HL-60/S4 (cell line): ENCODE measurements at regions not wholly inside any gene's neighbourhood (a gene's known extent, or its start where the extent isn't known, plus 50 kb on each side); places are given as distances from the start of the nearest gene placed in this dataset.
"Not testable (repeated sequence)": the region's sequence is repeated elsewhere in the genome, so short reads cannot be mapped to it uniquely, and the experiment has no call there.

Experiments
- in situ Hi-C: fragments of 300-500 bp; cut with MboI; formaldehyde crosslinking; loops from 2 replicates; pipeline ENCODE4 v1.14.3; 2022; ENCODE audit warnings: low sequenced_read_pairs

DNA sequence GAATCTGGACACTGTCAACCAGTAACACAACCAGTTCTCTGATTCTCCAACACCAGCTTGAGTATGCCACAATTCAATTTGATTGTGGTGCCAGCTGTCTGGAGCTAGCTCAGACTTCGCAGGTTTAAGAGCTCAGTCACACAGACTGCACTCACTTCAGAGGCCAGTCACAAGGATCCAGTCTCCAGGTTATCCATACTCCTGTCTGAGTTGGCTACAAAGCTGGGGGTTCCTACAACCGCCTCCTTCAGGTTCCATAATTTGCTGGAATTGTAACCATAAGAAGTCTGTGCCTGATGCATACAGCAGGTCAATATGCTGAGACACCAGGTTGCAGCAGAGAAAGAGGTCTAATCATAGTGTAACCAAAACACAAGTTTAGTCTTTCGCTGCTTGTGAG is 70.5 kb upstream of the CPSF6 start:
- in situ Hi-C loops = no loop called here

DNA sequence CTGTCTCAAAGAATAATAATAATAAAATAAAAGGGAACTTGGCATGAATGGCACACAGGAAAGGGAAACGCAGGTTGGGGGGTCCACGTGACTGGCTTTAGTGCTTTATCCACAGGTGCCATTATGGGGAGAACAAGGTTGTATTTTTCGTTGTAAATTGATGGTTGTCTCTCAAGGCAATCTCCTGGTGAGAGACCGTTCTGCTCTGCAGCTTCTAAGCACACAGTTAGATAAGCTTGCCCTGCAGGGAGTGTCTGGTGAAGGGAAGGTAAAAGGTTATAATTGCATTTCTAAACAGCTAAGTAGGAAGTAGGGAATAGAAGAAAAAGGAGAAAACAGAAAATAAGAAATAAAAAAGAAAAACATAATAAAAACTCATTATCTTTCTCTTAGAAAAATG is 69.1 kb upstream of the CPSF6 start:
- in situ Hi-C loops = no loop called here

DNA sequence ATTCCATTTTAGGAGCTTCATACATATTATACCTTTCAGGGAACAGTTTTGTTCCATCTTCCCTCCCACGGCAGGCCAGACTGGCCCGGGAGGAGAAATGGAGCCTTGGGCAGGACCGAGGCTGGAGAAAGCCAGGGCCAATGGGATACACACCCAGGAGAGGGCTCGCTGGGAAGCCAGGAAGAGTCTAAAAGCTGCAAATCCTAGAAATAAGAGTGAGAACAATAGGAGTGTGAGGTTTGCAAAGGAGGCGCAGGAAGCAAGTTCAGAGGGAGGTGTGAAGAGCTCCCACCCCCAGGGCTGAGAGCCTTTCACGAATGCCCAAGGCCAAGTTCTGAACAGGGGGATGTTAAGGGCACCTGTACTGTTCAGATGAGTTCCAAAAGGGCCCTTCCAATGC is 67.5 kb upstream of the CPSF6 start:
- in situ Hi-C loops = no loop called here

DNA sequence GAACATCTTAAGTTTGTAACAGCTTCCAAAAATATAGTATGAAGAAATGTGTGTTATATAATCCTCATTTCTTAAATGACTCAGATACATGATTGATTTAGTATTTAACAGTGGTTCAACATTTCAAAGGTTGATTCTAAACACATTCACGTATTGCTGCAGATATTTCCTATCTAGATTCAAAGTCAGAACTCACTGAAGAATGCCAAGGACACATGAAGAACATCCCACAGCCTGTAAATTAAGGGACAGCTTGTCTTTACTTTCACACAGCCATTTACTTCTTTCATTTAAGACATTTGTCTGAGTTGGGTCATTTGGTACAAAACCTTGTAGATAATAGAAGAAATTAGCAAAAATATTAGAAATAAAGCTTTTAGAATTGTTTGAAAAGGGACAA is 66.9 kb upstream of the CPSF6 start:
- in situ Hi-C loops = no loop called here

DNA sequence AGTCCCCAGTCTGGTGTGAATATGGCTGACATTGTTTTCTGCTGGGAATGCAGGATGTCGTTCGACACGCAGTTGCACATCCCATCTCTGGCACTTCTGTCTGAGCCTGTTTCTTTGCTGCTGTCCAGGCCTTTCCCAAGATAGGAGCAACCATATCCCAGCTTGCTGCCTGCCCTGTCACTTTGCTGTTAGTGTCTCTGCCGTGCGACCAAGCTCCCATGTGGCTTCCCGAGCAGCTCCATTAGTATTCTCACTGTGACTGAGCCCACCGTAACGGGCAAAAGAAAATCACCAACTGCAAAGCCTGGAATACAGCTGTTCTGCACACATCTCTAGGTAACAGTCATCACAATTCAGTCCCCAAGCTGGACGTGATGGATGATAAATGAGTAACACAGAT is 66.0 kb upstream of the CPSF6 start:
- in situ Hi-C loops = no loop called here

DNA sequence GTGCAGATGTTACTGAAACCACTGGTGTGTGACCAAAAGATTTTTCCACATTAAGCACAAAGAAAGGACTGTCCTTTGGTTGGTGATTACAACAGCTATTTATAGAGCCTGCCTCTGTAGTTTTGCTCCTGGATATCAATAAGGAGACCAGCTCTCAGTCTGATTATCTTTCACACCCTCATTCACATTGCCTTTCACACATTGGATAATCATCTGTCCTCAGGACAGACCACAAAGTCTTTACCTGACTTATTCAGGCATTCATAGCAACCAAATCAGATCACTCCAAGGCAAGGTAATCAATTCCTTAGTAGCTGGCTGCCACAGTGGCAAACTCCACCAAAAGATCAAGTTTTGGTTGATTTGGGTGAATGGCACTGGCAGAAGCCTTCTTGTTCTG is 59.6 kb upstream of the CPSF6 start:
- in situ Hi-C loops = no loop called here

DNA sequence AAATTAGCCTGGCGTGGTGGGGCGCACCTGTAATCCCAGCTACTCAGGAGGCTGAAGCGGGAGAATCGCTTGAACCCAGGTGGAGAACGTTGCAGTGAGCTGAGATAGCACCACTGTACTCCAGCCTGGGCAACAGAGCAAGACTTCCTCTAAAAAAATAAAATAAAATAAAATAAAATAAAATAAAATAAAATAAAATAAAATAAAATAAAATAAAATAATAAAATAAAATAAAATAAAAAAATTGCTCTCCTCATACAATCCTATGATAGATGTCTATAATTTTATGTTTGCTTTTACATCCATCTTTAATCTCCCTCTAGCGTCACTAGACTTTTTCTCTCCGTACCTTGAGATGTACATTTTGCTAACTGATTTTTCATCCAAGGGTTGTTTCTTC is 51.8 kb upstream of the CPSF6 start:
- in situ Hi-C loops = not testable (repeated sequence)

DNA sequence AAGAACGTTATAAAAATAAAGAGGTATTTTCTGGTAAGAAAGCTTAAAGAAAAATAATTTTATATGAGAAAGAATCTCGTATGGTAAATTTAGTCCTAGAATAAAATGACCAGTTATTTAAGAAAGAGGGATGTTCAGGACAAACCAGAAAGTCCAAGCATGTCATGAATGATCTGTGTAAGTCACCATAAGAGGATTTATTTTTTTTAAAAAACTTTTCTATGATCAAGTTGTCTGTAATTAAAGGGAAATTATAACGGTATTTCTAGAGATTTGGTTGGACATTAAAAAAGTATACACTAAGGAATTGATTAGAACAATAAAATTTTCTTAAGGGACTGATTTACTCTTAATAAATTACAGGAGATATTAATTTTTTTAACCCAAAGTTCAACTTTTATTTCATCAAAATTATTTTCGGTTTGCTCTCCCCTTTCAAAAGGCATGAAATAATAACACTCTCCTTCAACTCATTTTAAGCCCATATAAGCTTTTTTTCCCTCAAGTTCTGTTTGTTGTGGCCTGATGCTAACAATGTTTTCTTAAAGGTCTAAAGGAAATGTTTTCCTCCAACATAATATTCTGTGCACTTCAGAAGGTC is 49.9 kb upstream of the CPSF6 start:
- in situ Hi-C loops = no loop called here
